Esophagus muscularis mucosa (tissue), 4 donors: ENCODE measurements at regions not wholly inside any gene's neighbourhood (a gene's known extent, or its start where the extent isn't known, plus 50 kb on each side); places are given as distances from the start of the nearest gene placed in this dataset.

Source experiments
- DNase-seq: peaks from one replicate; pipeline ENCODE4 v3.0.0-alpha.2; 2017; ENCODE audit errors: extremely low spot score
- H3K27ac ChIP-seq, 4 donors: fragments of 200-600 bp; sonication (generic); replicated peaks in 1 of 4; 1 replicate in 3 of 4; 2 replicates in 1 of 4; pipeline ENCODE4 v1.5.1; 2016 to 2019; ENCODE audit warnings: mild to moderate bottlenecking in 1 of 4
- H3K27me3 ChIP-seq, 4 donors: fragments of 200-600 bp; sonication (generic); one replicate each; pipeline versions ENCODE4 v1.5.1 to v1.6.0; 2016 to 2019
- H3K36me3 ChIP-seq, 4 donors: fragments of 200-600 bp; sonication (generic); one replicate each; pipeline ENCODE4 v1.5.1; 2016 to 2019
- H3K4me1 ChIP-seq, 4 donors: fragments of 200-600 bp; sonication (generic); one replicate each; pipeline ENCODE4 v1.5.1; 2016 to 2019
- H3K4me3 ChIP-seq, 4 donors: fragments of 200-600 bp; sonication (generic); 1 replicate in 2 of 4; 2 replicates in 2 of 4; pipeline ENCODE4 v1.5.1; 2016 to 2019; ENCODE audit warnings: mild to moderate bottlenecking in 4 of 4, moderate library complexity in 1 of 4
- H3K9me3 ChIP-seq, 4 donors: fragments of 200-600 bp; sonication (generic); 1 replicate in 3 of 4; 2 replicates in 1 of 4; pipeline ENCODE4 v1.5.1; 2016 to 2019
- EP300 ChIP-seq: sonication (generic); formaldehyde crosslinking; IDR thresholded peaks from one replicate; pipeline ENCODE4 v1.6.1; 2017; ENCODE audit warnings: antibody characterized with exemption
- POLR2A ChIP-seq: fragments of 450-650 bp; IDR thresholded peaks from one replicate; pipeline ENCODE4 v1.6.1; 2017; ENCODE audit warnings: antibody characterized with exemption, moderate library complexity, mild to moderate bottlenecking, low read depth
- POLR2AphosphoS5 ChIP-seq, 2 donors: sonication (generic); formaldehyde crosslinking; IDR thresholded peaks; one replicate each; pipeline ENCODE4 v1.6.1; 2017; ENCODE audit warnings: antibody characterized with exemption in 2 of 2
- WGBS: methylation state at CpG from one replicate; pipeline ENCODE4 v1.1.5; 2018; 5-methylcytosine and 5-hydroxymethylcytosine counted together
- intact Hi-C: fragments of 100-400 bp; cut with DNase I; formaldehyde crosslinking; loops from one replicate; pipeline ENCODE4 v1.15.1; 2023
- TF ChIP-seq, protein P1 (sequence below), 3 experiments: fragments of 200-600 bp in 2 of 3; fragments of 450-650 bp in 1 of 3; sonication (generic) in 2 of 3; IDR thresholded peaks; one replicate each; pipeline ENCODE4 v1.5.1; 2017 to 2019; ENCODE audit warnings: antibody characterized with exemption in 3 of 3, mild to moderate bottlenecking in 2 of 3, moderate library complexity in 1 of 3

DNA sequence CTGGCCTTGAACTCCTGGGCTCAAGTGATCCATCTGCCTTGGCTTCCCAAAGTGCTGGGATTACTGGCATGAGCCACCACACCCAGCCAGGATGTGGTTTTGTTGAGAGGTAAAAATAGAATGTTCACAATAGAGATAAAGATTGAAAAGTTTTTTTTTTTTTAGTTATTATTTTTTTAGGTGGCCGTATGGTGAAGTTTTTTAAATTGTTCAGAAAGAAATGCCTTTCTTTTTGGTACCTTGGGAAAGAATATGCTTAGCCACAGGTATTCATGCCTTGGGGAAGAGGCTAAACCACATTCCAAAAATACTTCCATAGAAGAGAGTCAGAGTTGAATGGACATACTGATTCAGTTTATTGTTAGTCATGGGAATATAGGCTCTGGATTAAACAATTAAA, 143.4 kb downstream of the C11orf91 start:
- intact Hi-C loops, result no loop called here
- H3K4me1 ChIP-seq, result no peaks in the 10 kb centered on the region
- TF ChIP-seq POLR2A (no peak), POLR2AphosphoS5 (IDR thresholded peaks at IDR 0.05) (no peak), EP300 (no peak)
- TF ChIP-seq, protein P1, sequence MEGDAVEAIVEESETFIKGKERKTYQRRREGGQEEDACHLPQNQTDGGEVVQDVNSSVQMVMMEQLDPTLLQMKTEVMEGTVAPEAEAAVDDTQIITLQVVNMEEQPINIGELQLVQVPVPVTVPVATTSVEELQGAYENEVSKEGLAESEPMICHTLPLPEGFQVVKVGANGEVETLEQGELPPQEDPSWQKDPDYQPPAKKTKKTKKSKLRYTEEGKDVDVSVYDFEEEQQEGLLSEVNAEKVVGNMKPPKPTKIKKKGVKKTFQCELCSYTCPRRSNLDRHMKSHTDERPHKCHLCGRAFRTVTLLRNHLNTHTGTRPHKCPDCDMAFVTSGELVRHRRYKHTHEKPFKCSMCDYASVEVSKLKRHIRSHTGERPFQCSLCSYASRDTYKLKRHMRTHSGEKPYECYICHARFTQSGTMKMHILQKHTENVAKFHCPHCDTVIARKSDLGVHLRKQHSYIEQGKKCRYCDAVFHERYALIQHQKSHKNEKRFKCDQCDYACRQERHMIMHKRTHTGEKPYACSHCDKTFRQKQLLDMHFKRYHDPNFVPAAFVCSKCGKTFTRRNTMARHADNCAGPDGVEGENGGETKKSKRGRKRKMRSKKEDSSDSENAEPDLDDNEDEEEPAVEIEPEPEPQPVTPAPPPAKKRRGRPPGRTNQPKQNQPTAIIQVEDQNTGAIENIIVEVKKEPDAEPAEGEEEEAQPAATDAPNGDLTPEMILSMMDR (IDR thresholded peaks at IDR 0.05), result no peak
- no peaks in the 10 kb centered on the region for H3K27me3 ChIP-seq
- no peak overlapping the region for H3K4me3 ChIP-seq
- WGBS, result 55% methylated on average over 1 of the region's 1 CpG
- H3K27ac ChIP-seq, result no peak overlapping the region
- H3K9me3 ChIP-seq, result no peaks in the 10 kb centered on the region
- DNase-seq, result no peak
- H3K36me3 ChIP-seq, result no peaks in the 10 kb centered on the region

GRCh38 chr11:33554219-33554618, 146.4 kb downstream of the C11orf91 start:
- no peak overlapping the region for H3K27ac ChIP-seq
- TF ChIP-seq EP300 (no peak), POLR2AphosphoS5 (IDR thresholded peaks at IDR 0.05) (no peak), POLR2A (no peak)
- TF ChIP-seq, protein P1 (IDR thresholded peaks at IDR 0.05), result no peak

GRCh38 chr11:33553486-33553885, 147.1 kb downstream of the C11orf91 start:
- no peak overlapping the region for H3K4me3 ChIP-seq
- intact Hi-C loops, result no loop called here
- no peaks in the 10 kb centered on the region for H3K4me1 ChIP-seq
- TF ChIP-seq EP300 (no peak), POLR2A (no peak), POLR2AphosphoS5 (IDR thresholded peaks at IDR 0.05) (no peak)
- TF ChIP-seq, protein P1 (IDR thresholded peaks at IDR 0.05), result no peak
- DNase-seq, result no peak
- H3K36me3 ChIP-seq, result no peaks in the 10 kb centered on the region
- 63% methylated on average over 1 of the region's 1 CpG for WGBS
- H3K9me3 ChIP-seq, result no peaks in the 10 kb centered on the region
- peaks cover 0 to 4% (median 0%) of the 10 kb centered on the region in 4 donors for H3K27me3 ChIP-seq
- no peak overlapping the region for H3K27ac ChIP-seq

More at GRCh38 chr11:33554219-33554618, 146.4 kb downstream of the C11orf91 start:
- no peak for DNase-seq
- intact Hi-C loops, result no loop called here
- WGBS, result 90% methylated on average over 7 of the region's 7 CpGs
- Histone ChIP-seq H3K36me3 (no peaks in the 10 kb centered on the region), H3K4me3 (no peak overlapping the region), H3K4me1 (no peaks in the 10 kb centered on the region), H3K27me3 (peaks cover 0 to 4% (median 0%) of the 10 kb centered on the region in 4 donors), H3K9me3 (no peaks in the 10 kb centered on the region)

DNA sequence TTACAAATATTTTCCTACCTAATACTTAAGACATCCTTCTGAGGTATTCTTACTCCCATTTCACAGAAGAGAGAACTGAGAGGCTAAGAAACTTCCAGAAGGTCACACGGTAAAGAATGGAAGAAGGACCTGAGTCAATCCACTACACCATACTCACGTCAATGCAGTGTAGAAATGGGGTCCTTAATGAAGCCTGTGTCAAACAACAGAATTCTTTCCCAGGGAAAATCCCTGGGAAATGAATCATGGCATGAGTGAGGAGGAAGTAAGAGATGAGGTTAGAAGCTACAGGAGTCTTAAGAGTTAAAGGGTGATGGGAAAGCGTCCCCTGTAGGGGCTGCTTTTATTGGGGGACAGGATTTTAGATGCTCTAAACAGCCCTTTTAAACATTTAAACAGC, 147.9 kb downstream of the C11orf91 start:
- Histone ChIP-seq H3K9me3 (no peaks in the 10 kb centered on the region), H3K4me3 (no peak overlapping the region), H3K36me3 (no peaks in the 10 kb centered on the region), H3K27ac (no peak overlapping the region), H3K4me1 (no peaks in the 10 kb centered on the region), H3K27me3 (peaks cover 0 to 4% (median 0%) of the 10 kb centered on the region in 4 donors)
- 94% methylated on average over 3 of the region's 3 CpGs for WGBS
- intact Hi-C loops, result no loop called here
- TF ChIP-seq EP300 (no peak), POLR2AphosphoS5 (IDR thresholded peaks at IDR 0.05) (no peak)
- no peak for DNase-seq

DNA sequence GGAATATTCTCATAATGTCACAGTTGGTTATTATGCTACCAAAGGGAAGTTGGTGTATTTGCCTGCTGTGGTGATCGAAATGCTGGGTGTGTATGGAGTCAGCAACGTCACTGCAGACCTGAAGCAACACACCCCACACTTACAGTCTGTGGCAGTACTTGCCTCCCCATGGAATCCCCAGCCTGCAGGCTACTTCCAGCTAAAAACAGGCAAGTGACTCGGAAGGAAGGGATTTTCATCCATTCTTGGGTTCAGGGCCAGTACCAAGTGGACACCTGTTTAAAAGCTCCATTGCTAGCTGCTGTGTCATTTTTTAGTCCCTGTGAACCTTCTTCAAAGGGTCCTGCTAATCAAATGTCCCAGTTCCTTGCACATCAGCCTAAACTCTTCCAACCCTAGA, 149.6 kb downstream of the C11orf91 start:
- WGBS, result 87% methylated on average over 3 of the region's 3 CpGs
- Histone ChIP-seq H3K9me3 (no peaks in the 10 kb centered on the region), H3K4me3 (no peak overlapping the region), H3K27ac (no peak overlapping the region), H3K36me3 (no peaks in the 10 kb centered on the region), H3K4me1 (no peaks in the 10 kb centered on the region), H3K27me3 (peaks cover 0 to 4% (median 0%) of the 10 kb centered on the region in 4 donors)
- intact Hi-C loops, result no loop called here
- DNase-seq, result no peak
- TF ChIP-seq POLR2A (no peak), POLR2AphosphoS5 (IDR thresholded peaks at IDR 0.05) (no peak), EP300 (no peak)
- TF ChIP-seq, protein P1 (IDR thresholded peaks at IDR 0.05), result no peak
